ENCODE measurements at regions not wholly inside any gene's neighbourhood (a gene's known extent, or its start where the extent isn't known, plus 50 kb on each side); places are given as distances from the start of the nearest gene placed in this dataset.

- Histone ChIP-seq H3K4me2 (ENCODE audit: low read depth, low read length, poor library complexity, severe bottlenecking) (no peak overlapping the region), H3K9me3 (ENCODE audit: insufficient read depth, low read length) (no peaks in the 10 kb centered on the region), H3K9me2 (replicated peaks; ENCODE audit: insufficient read depth, low read length) (no peaks in the 10 kb centered on the region), H3K27ac (ENCODE audit: low read depth, low read length) (no peak overlapping the region), H3K4me3 (ENCODE audit: insufficient read depth, low read length, poor library complexity, severe bottlenecking) (no peak overlapping the region), H3K27me3 (ENCODE audit: low read length) (no peaks in the 10 kb centered on the region), H3K36me3 (ENCODE audit: low read length) (no peaks in the 10 kb centered on the region), H4K20me1 (ENCODE audit: low read depth, low read length) (no peaks in the 10 kb centered on the region), H2AFZ (ENCODE audit: low read depth, low read length, severe bottlenecking) (no peak overlapping the region), H3K9ac (ENCODE audit: low read length) (no peak overlapping the region), H3K79me2 (ENCODE audit: insufficient read depth, low read length) (no peaks in the 10 kb centered on the region), H3F3A (ENCODE audit: insufficient read depth) (no peaks in the 10 kb centered on the region)
- TF ChIP-seq, protein P1, sequence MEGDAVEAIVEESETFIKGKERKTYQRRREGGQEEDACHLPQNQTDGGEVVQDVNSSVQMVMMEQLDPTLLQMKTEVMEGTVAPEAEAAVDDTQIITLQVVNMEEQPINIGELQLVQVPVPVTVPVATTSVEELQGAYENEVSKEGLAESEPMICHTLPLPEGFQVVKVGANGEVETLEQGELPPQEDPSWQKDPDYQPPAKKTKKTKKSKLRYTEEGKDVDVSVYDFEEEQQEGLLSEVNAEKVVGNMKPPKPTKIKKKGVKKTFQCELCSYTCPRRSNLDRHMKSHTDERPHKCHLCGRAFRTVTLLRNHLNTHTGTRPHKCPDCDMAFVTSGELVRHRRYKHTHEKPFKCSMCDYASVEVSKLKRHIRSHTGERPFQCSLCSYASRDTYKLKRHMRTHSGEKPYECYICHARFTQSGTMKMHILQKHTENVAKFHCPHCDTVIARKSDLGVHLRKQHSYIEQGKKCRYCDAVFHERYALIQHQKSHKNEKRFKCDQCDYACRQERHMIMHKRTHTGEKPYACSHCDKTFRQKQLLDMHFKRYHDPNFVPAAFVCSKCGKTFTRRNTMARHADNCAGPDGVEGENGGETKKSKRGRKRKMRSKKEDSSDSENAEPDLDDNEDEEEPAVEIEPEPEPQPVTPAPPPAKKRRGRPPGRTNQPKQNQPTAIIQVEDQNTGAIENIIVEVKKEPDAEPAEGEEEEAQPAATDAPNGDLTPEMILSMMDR (IDR thresholded peaks at IDR 0.05; ENCODE audit: insufficient read depth, low read length, poor library complexity, severe bottlenecking) = no peak
- no peak for TF ChIP-seq EZH2phosphoT487 (conservative IDR thresholded peaks at IDR 0.05; ENCODE audit: low read length)
These were observed 93.5 kb upstream of the SOX2 start for GRCh38 chr3:181618260-181618659.

- H4K20me1 ChIP-seq (ENCODE audit: low read depth, low read length) = no peaks in the 10 kb centered on the region
- H3K27me3 ChIP-seq (ENCODE audit: low read length) = no peaks in the 10 kb centered on the region
- no peak overlapping the region for H2AFZ ChIP-seq (ENCODE audit: low read depth, low read length, severe bottlenecking)
- no peaks in the 10 kb centered on the region for H3K9me3 ChIP-seq (ENCODE audit: insufficient read depth, low read length)
- H3K27ac ChIP-seq (ENCODE audit: low read depth, low read length) = no peak overlapping the region
- no peak overlapping the region for H3K4me3 ChIP-seq (ENCODE audit: insufficient read depth, low read length, poor library complexity, severe bottlenecking)
- TF ChIP-seq, protein P1 (IDR thresholded peaks at IDR 0.05; ENCODE audit: insufficient read depth, low read length, poor library complexity, severe bottlenecking) = no peak
- TF ChIP-seq EZH2phosphoT487 (conservative IDR thresholded peaks at IDR 0.05; ENCODE audit: low read length) = no peak
- no peaks in the 10 kb centered on the region for H3K36me3 ChIP-seq (ENCODE audit: low read length)
- H3F3A ChIP-seq (ENCODE audit: insufficient read depth) = no peaks in the 10 kb centered on the region
- H3K9me2 ChIP-seq (replicated peaks; ENCODE audit: insufficient read depth, low read length) = no peaks in the 10 kb centered on the region
- H3K4me2 ChIP-seq (ENCODE audit: low read depth, low read length, poor library complexity, severe bottlenecking) = no peak overlapping the region
- H3K79me2 ChIP-seq (ENCODE audit: insufficient read depth, low read length) = no peaks in the 10 kb centered on the region
- no peak overlapping the region for H3K9ac ChIP-seq (ENCODE audit: low read length)
These were observed 95.3 kb upstream of the SOX2 start for GRCh38 chr3:181616088-181617070.

DNA sequence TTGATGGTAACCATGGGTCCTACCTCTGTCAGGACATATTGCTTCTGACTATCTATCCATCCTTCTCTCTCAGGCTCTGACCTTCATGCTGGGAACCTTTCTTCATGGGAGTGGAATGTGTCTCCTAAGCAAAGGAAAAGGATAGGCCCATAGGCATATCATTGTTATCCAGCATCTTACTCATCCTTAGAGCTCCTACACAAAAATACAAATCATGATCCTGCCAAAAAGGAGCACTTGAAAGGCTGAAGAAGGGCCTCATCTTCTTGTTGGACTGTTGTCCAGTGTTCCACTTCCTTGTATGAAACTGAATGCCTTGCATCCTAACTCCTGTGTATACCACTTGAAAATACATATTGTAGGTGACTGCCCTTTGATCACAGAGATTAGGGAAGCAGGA is 96.1 kb upstream of the SOX2 start:
- Histone ChIP-seq H3F3A (ENCODE audit: insufficient read depth) (no peaks in the 10 kb centered on the region), H3K27me3 (ENCODE audit: low read length) (no peaks in the 10 kb centered on the region), H2AFZ (ENCODE audit: low read depth, low read length, severe bottlenecking) (no peak overlapping the region), H3K9me2 (replicated peaks; ENCODE audit: insufficient read depth, low read length) (no peaks in the 10 kb centered on the region), H3K4me2 (ENCODE audit: low read depth, low read length, poor library complexity, severe bottlenecking) (no peak overlapping the region), H3K36me3 (ENCODE audit: low read length) (no peaks in the 10 kb centered on the region), H4K20me1 (ENCODE audit: low read depth, low read length) (no peaks in the 10 kb centered on the region), H3K4me3 (ENCODE audit: insufficient read depth, low read length, poor library complexity, severe bottlenecking) (no peak overlapping the region), H3K9me3 (ENCODE audit: insufficient read depth, low read length) (no peaks in the 10 kb centered on the region), H3K79me2 (ENCODE audit: insufficient read depth, low read length) (no peaks in the 10 kb centered on the region), H3K27ac (ENCODE audit: low read depth, low read length) (no peak overlapping the region), H3K9ac (ENCODE audit: low read length) (no peak overlapping the region)
- TF ChIP-seq, protein P1 (IDR thresholded peaks at IDR 0.05; ENCODE audit: insufficient read depth, low read length, poor library complexity, severe bottlenecking) = no peak
- no peak for TF ChIP-seq EZH2phosphoT487 (conservative IDR thresholded peaks at IDR 0.05; ENCODE audit: low read length)

All from SU-DHL-6 (cell line).